GM21367 (cell line): ENCODE measurements at regions not wholly inside any gene's neighbourhood (a gene's known extent, or its start where the extent isn't known, plus 50 kb on each side); places are given as distances from the start of the nearest gene placed in this dataset.

Experiments used
- ATAC-seq: cut with Tn5 transposase; IDR thresholded peaks from one replicate; pipeline ENCODE4 v1.9.1; 2021; ENCODE audit not compliant: unreplicated experiment

- no peak for ATAC-seq
These were observed 447.5 kb downstream of the BCL11A start for GRCh38 chr2:60105906-60106305.

GRCh38 chr2:60104514-60105505 is 448.6 kb downstream of the BCL11A start:
- peak; percentile 46 for ATAC-seq

DNA sequence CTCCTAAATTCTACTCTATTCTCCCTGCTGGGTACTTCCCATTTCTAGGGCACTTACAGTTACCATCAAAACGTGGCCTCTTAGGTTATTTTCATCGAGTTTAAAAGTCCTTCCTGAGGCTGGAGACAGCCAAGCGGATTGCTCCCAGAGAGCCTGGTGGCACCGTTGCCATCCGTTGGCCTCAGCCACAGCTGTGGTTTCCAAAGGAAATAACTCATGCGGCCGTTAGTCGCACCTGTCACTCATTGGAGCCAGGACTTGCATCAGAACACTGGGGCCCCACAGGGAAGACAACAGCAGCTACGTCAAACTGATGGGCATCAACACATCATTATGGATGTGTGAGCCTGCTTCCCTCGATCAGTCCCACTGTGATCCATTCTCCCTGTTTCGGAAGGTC is 453.4 kb downstream of the BCL11A start:
- no peak for ATAC-seq

DNA sequence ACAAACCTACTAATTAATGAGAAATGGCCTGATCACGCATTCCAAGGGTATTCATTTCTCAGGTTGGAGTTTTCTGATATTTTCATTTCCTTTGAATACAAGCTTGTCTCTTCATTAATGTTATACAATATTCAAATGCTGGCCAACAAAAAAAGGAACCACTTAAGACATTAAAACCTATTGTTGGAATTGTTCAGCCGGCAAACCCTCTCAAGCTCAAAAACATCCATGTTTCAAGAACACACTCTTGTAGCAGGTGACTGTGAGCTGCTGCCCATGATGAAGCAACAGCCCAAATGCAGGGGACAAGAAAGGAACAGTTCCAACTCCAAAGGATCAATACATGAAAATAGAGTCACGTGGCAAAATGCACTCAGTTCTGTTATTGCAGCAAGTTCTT is 454.5 kb downstream of the BCL11A start:
- ATAC-seq = no peak

- no peak for ATAC-seq
These were observed 456.2 kb downstream of the BCL11A start for GRCh38 chr2:60097298-60097697.

GRCh38 chr2:60096556-60096955 is 456.9 kb downstream of the BCL11A start:
- no peak for ATAC-seq

- ATAC-seq = no peak
These were observed 457.6 kb downstream of the BCL11A start for GRCh38 chr2:60095903-60096302.

GRCh38 chr2:60095202-60095815 is 458.1 kb downstream of the BCL11A start:
- no peak for ATAC-seq

DNA sequence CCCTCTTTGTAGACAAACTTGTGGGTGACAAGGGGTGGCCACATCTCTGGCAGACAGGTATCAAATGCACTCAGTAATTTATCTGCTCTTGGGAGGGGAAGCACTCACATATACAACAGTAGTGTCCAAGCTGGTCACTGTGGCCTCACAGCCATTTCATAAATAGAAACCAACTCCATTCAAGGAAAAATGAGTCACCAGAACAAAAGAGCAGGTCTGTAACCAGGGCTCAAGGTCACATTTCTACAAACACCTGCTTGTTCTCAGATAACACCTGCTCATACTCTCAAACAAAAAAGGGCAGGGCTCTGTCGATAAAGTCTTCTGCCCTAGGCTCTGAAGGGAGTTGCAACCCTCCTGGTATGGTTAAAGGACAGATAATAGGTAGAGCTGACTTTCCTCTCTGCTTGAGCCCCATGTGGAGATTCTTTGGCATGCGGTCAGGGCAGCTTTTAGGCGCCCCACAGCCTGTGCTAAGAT is 459.0 kb downstream of the BCL11A start:
- no peak for ATAC-seq

- ATAC-seq = no peak
These were observed 460.7 kb downstream of the BCL11A start for GRCh38 chr2:60092781-60093180.

- ATAC-seq = no peak
These were observed 461.6 kb downstream of the BCL11A start for GRCh38 chr2:60091894-60092293.

DNA sequence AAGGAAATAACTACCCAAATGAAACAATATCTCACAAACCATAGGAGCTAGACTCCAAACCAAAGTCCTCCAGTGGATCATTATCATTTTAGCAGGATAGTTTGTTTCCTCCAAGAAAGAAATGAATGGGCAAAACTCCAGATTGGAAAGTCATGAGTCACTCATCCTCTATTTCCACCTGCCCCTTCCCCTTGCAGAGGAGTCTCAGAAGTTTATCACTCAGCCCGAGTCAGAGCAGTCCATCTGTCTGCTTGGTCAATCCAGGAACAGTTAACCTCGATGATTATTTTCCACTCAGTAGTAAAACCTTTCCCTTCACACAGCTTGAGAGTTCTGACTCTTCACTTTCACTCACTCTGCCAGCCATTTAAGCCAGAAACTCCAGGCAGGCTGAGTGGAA is 462.2 kb downstream of the BCL11A start:
- no peak for ATAC-seq

DNA sequence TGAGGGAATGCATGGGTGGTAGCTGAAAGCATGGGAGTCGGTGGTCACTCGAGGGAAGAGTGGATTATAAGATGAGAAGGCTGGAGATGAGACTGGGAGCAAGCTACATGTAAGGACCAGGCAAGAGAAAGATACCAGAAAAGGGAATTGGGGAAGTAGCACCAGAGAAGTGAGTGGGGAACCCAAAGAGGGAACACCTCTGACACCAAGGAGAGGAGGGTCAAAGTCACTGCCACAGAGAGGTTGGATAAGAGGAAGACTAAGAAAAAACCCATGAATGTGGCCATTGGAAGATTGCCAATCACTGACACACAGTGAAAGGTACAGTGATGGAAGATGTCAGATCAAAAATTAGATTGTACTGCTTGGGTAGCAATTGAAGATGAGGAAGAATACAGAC is 473.9 kb downstream of the BCL11A start:
- ATAC-seq = no peak

DNA sequence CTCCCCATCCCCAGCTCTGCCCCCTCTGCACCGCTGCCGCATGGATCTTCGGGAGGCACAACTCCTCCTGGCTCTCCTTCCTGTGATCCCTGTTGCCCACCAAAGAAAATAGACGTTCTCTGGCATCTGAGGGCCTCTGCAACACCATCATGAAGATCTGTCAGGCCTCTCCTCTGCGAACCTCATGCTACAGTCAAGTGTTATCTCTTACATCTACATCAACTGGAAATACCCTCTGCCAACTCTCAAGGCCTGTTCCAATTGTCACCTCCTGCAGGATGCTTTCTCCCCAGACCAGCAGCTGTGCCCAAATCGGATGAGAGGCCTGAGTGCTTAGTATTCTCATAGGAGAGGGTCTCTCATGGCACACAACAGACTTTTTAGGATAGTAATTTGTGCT is 478.4 kb downstream of the BCL11A start:
- no peak for ATAC-seq

GRCh38 chr2:60073201-60073600 is 480.3 kb downstream of the BCL11A start:
- no peak for ATAC-seq

DNA sequence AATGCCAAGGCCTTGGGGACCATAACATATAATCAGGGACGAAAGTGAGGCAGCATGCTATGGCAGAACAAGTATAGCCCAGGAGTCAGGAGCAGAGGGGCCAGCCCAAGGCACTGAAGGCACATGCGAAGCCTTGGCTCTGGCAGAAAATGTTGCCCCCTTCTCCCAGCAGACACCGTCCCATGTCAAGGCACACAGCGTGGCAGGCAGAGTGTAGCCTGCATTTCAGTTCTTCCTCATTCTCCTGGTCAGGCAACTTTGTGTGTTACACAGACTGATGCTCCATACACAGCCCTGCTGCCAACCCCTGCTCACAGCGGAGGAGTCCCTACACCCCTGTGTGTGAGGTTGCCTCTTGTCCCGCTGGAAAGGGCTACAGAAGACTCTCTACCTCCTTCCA is 480.8 kb downstream of the BCL11A start:
- ATAC-seq = no peak

- ATAC-seq = no peak
These were observed 482.0 kb downstream of the BCL11A start for GRCh38 chr2:60071490-60071831.

DNA sequence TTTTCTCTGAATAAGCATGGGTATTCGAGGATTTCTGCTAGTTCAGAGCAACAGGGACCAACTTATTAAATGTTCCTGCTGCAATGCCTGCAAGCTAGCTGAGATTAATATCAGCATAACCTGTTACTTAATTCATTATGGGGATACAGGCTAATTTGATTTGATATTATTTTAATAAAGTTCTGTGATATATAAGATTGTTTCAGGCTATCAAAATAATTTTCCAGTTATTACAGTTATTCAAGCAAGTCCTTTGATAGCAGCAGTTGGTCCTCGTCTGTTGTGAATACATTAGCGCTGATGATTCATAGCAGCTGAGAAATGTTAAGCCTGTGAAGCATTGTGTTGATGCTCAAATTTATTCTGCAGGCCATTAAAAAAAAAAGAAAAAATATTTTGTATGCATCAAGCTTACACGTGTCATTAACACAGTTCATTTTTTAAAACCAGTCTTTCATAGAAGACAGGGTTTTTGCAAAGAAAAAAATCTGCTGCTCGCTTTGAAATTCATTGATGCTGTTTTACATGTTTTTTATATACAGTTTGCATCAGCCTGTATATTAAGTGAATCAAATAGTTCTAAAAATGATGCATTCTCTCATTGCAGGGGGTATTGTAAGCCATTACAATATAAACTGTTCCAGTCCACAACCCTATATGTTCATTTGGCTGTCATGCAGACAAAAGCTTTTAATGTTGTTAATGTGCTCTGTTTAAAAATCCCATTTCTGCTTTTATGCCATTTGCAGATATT is 482.5 kb downstream of the BCL11A start:
- ATAC-seq = no peak

DNA sequence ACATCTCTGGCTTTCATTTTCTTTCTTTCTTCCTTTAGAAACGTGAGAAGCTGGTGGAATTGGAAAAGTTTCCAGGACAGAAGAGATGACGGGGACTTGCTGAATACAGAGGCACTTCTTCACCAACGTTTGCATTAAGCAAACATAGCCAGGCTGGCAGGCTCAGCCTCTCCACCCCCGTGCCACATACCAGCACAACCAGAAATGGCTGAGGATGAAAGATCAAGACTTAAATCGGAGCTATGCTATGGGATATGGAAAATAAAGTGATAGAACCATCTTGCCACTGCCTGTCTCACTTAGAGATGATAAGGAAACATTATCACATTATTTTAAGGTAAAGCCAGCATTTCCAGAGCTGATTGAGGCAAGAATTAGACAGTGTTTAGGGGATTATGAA is 483.3 kb downstream of the BCL11A start:
- no peak for ATAC-seq

GRCh38 chr2:60068755-60069154 is 484.7 kb downstream of the BCL11A start:
- ATAC-seq = no peak

DNA sequence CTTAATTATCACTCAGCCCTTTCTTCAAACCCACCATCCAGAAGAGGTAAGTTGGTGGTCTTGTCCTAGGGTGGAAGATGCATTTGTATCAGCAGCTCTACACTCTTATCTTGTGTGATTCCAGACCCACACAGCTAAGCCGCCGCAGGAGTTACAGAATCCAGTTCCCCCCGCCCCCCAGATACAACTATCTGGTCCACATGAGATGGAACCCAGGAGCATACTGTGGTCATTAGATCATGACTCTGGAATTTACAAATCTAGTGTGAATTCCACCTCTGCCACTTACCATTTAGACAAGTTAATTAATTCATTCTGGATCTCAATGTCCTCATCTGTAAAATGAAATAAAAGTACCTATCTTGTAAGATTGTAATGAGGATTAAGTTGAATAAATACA is 486.4 kb downstream of the BCL11A start:
- no peak for ATAC-seq
